HEK293 (cell line): ENCODE measurements at regions not wholly inside any gene's neighbourhood (a gene's known extent, or its start where the extent isn't known, plus 50 kb on each side); places are given as distances from the start of the nearest gene placed in this dataset.

Experiments
- CTCF ChIA-PET: fragments of 350-600 bp; formaldehyde crosslinking; extraction: SDS; loops from one replicate; lab custom pipeline; 2021; ENCODE audit warnings: antibody characterized with exemption; lab: Yijun Ruan, JAX
- POLR2A ChIA-PET: fragments of 300-600 bp; formaldehyde crosslinking; extraction: SDS; loops from one replicate; lab custom pipeline; 2020; ENCODE audit warnings: antibody characterized with exemption, inconsistent platforms; lab: Yijun Ruan, JAX
- H3K27ac ChIP-seq: fragments of 200-500 bp; sonication (Bioruptor generic); 2 replicates; pipeline ENCODE4 v1.5.1; 2014; ENCODE audit warnings: low read depth, low read length, control low read depth, inconsistent platforms; ENCODE audit errors: extremely low read depth
- H3K36me3 ChIP-seq, 2 experiments: fragments of 200-500 bp in 1 of 2; sonication (Bioruptor generic) in 1 of 2; 1 replicate in 1 of 2; 2 replicates in 1 of 2; pipeline ENCODE4 v1.5.1; 2014 to 2017; ENCODE audit warnings: inconsistent platforms in 2 of 2, low read length in 2 of 2; ENCODE audit not compliant: control insufficient read depth in 2 of 2, insufficient read depth in 1 of 2
- H3K4me1 ChIP-seq: fragments of 200-500 bp; sonication (Bioruptor generic); 2 replicates; pipeline ENCODE4 v1.5.1; 2014; ENCODE audit warnings: mild to moderate bottlenecking, low read length, inconsistent platforms; ENCODE audit not compliant: control insufficient read depth, insufficient read depth
- H3K4me3 ChIP-seq: 2 replicates; pipeline ENCODE4 v1.5.1; 2011; ENCODE audit warnings: low read depth, mild to moderate bottlenecking, control low read depth, low read length, moderate library complexity
- H3K9me3 ChIP-seq: fragments of 200-500 bp; sonication (Bioruptor generic); 2 replicates; pipeline ENCODE4 v1.5.1; 2014; ENCODE audit warnings: low read depth, low read length, inconsistent platforms; ENCODE audit not compliant: control insufficient read depth, insufficient read depth
- EGR2 ChIP-seq: fragments of 450-650 bp; formaldehyde crosslinking; IDR thresholded peaks from 2 replicates; pipeline ENCODE4 v1.5.1; 2016; ENCODE audit warnings: low read depth, missing biosample characterization, missing genetic modification characterization
- HIC1 ChIP-seq: fragments of 450-650 bp; formaldehyde crosslinking; IDR thresholded peaks from 2 replicates; pipeline ENCODE4 v1.5.1; 2016; ENCODE audit warnings: missing biosample characterization, missing genetic modification characterization
- KLF16 ChIP-seq: fragments of 450-650 bp; formaldehyde crosslinking; IDR thresholded peaks from 2 replicates; pipeline ENCODE4 v1.5.1; 2017; ENCODE audit warnings: missing biosample characterization, missing genetic modification characterization
- SCRT1 ChIP-seq: fragments of 450-650 bp; formaldehyde crosslinking; IDR thresholded peaks from 2 replicates; pipeline ENCODE4 v1.5.1; 2016; ENCODE audit warnings: missing biosample characterization, missing genetic modification characterization, borderline replicate concordance
- SP2 ChIP-seq: fragments of 450-650 bp; formaldehyde crosslinking; IDR thresholded peaks from 2 replicates; pipeline ENCODE4 v1.5.1; 2016; ENCODE audit warnings: missing biosample characterization, missing genetic modification characterization
- WT1 ChIP-seq: fragments of 450-650 bp; formaldehyde crosslinking; IDR thresholded peaks from 2 replicates; pipeline ENCODE4 v1.5.1; 2016; ENCODE audit warnings: missing biosample characterization, missing genetic modification characterization
- ZEB2 ChIP-seq: fragments of 450-650 bp; formaldehyde crosslinking; IDR thresholded peaks from 2 replicates; pipeline ENCODE4 v1.5.1; 2016; ENCODE audit warnings: missing biosample characterization, missing genetic modification characterization
- ZNF146 ChIP-seq: fragments of 450-650 bp; formaldehyde crosslinking; IDR thresholded peaks from 2 replicates; pipeline ENCODE4 v1.5.1; 2016; ENCODE audit warnings: missing biosample characterization, missing genetic modification characterization
- ZNF223 ChIP-seq: fragments of 450-650 bp; formaldehyde crosslinking; IDR thresholded peaks from 2 replicates; pipeline ENCODE4 v1.5.1; 2016; ENCODE audit warnings: missing biosample characterization, missing genetic modification characterization
- ZNF391 ChIP-seq: fragments of 450-650 bp; formaldehyde crosslinking; IDR thresholded peaks from 2 replicates; pipeline ENCODE4 v1.5.1; 2016; ENCODE audit warnings: low read depth, missing biosample characterization, missing genetic modification characterization, borderline replicate concordance
- ZNF433 ChIP-seq: fragments of 450-650 bp; formaldehyde crosslinking; IDR thresholded peaks from 2 replicates; pipeline ENCODE4 v1.5.1; 2016; ENCODE audit warnings: missing biosample characterization, missing genetic modification characterization, low read depth
- ZNF596 ChIP-seq: fragments of 450-650 bp; IDR thresholded peaks from 2 replicates; pipeline ENCODE4 v1.5.0; 2018; ENCODE audit warnings: missing biosample characterization, mild to moderate bottlenecking, missing genetic modification characterization, moderate library complexity
- ZNF623 ChIP-seq: fragments of 450-650 bp; formaldehyde crosslinking; IDR thresholded peaks from 2 replicates; pipeline ENCODE4 v1.5.1; 2016; ENCODE audit warnings: missing biosample characterization, missing genetic modification characterization
- ZNF626 ChIP-seq: fragments of 450-650 bp; sonication (Bioruptor Pico); formaldehyde crosslinking; IDR thresholded peaks from 2 replicates; pipeline ENCODE4 v1.5.1; 2018; ENCODE audit warnings: missing biosample characterization, missing genetic modification characterization, inconsistent platforms
- ZNF707 ChIP-seq: fragments of 450-650 bp; formaldehyde crosslinking; IDR thresholded peaks from 2 replicates; pipeline ENCODE4 v1.5.1; 2016; ENCODE audit warnings: missing biosample characterization, missing genetic modification characterization
- ZSCAN4 ChIP-seq: fragments of 450-650 bp; formaldehyde crosslinking; IDR thresholded peaks from 2 replicates; pipeline ENCODE4 v1.5.1; 2017; ENCODE audit warnings: missing biosample characterization, missing genetic modification characterization
- TF ChIP-seq, protein P1 (sequence below): fragments of 450-650 bp; formaldehyde crosslinking; IDR thresholded peaks from 2 replicates; pipeline ENCODE4 v1.5.1; 2016; ENCODE audit warnings: missing biosample characterization, missing genetic modification characterization
- TF ChIP-seq, protein P2 (sequence below): fragments of 450-650 bp; formaldehyde crosslinking; IDR thresholded peaks from 2 replicates; pipeline ENCODE4 v1.5.1; 2017; ENCODE audit warnings: missing biosample characterization, missing genetic modification characterization
- TF ChIP-seq, protein P3 (sequence below): fragments of 450-650 bp; formaldehyde crosslinking; conservative IDR thresholded peaks from 2 replicates; pipeline ENCODE4 v1.5.1; 2016; ENCODE audit warnings: low read depth, missing biosample characterization, missing genetic modification characterization

- H3K4me1 ChIP-seq, result no peaks in the 10 kb centered on the region
- no peak overlapping the region for H3K27ac ChIP-seq
- CTCF ChIA-PET, result no interaction called here
- H3K4me3 ChIP-seq, result no peak overlapping the region
- no peaks in the 10 kb centered on the region for H3K9me3 ChIP-seq
- no peak for TF ChIP-seq ZNF707 (tag by site-specific recombination)
- no peak for TF ChIP-seq WT1 (tag by site-specific recombination)
- no peak for TF ChIP-seq ZEB2 (tag by site-specific recombination)
- no peak for TF ChIP-seq EGR2 (tag by site-specific recombination)
- no peak for TF ChIP-seq ZNF391
- TF ChIP-seq HIC1 (tag by site-specific recombination), result no peak
- no peak for TF ChIP-seq ZNF596
- TF ChIP-seq, protein P1, sequence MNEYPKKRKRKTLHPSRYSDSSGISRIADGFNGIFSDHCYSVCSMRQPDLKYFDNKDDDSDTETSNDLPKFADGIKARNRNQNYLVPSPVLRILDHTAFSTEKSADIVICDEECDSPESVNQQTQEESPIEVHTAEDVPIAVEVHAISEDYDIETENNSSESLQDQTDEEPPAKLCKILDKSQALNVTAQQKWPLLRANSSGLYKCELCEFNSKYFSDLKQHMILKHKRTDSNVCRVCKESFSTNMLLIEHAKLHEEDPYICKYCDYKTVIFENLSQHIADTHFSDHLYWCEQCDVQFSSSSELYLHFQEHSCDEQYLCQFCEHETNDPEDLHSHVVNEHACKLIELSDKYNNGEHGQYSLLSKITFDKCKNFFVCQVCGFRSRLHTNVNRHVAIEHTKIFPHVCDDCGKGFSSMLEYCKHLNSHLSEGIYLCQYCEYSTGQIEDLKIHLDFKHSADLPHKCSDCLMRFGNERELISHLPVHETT (tag by site-specific recombination), result no peak
- TF ChIP-seq, protein P2, sequence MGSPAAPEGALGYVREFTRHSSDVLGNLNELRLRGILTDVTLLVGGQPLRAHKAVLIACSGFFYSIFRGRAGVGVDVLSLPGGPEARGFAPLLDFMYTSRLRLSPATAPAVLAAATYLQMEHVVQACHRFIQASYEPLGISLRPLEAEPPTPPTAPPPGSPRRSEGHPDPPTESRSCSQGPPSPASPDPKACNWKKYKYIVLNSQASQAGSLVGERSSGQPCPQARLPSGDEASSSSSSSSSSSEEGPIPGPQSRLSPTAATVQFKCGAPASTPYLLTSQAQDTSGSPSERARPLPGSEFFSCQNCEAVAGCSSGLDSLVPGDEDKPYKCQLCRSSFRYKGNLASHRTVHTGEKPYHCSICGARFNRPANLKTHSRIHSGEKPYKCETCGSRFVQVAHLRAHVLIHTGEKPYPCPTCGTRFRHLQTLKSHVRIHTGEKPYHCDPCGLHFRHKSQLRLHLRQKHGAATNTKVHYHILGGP, result no peak
- TF ChIP-seq ZNF223 (tag by site-specific recombination), result no peak
- TF ChIP-seq, protein P3, sequence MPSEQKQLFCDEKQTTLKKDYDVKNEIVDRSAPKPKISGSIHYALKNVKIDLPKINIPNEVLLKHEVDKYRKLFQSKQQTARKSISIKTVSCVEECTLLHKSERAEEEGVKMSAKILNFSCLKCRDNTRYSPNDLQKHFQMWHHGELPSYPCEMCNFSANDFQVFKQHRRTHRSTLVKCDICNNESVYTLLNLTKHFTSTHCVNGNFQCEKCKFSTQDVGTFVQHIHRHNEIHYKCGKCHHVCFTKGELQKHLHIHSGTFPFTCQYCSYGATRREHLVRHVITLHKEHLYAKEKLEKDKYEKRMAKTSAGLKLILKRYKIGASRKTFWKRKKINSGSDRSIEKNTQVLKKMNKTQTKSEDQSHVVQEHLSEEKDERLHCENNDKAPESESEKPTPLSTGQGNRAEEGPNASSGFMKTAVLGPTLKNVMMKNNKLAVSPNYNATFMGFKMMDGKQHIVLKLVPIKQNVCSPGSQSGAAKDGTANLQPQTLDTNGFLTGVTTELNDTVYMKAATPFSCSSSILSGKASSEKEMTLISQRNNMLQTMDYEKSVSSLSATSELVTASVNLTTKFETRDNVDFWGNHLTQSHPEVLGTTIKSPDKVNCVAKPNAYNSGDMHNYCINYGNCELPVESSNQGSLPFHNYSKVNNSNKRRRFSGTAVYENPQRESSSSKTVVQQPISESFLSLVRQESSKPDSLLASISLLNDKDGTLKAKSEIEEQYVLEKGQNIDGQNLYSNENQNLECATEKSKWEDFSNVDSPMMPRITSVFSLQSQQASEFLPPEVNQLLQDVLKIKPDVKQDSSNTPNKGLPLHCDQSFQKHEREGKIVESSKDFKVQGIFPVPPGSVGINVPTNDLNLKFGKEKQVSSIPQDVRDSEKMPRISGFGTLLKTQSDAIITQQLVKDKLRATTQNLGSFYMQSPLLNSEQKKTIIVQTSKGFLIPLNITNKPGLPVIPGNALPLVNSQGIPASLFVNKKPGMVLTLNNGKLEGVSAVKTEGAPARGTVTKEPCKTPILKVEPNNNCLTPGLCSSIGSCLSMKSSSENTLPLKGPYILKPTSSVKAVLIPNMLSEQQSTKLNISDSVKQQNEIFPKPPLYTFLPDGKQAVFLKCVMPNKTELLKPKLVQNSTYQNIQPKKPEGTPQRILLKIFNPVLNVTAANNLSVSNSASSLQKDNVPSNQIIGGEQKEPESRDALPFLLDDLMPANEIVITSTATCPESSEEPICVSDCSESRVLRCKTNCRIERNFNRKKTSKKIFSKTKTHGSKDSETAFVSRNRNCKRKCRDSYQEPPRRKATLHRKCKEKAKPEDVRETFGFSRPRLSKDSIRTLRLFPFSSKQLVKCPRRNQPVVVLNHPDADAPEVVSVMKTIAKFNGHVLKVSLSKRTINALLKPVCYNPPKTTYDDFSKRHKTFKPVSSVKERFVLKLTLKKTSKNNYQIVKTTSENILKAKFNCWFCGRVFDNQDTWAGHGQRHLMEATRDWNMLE (tag by site-specific recombination), result no peak
- TF ChIP-seq ZNF433, result no peak
- no peak for TF ChIP-seq ZNF623 (tag by site-specific recombination)
- TF ChIP-seq KLF16, result no peak
- no peak for TF ChIP-seq SCRT1
- no peak for TF ChIP-seq ZNF146 (tag by site-specific recombination)
- TF ChIP-seq ZSCAN4 (tag by site-specific recombination), result no peak
- TF ChIP-seq ZNF626 (tag by site-specific recombination), result no peak
- no peak for TF ChIP-seq SP2 (tag by site-specific recombination)
- TF ChIP-seq, all 188 proteins: peak for 0
- POLR2A ChIA-PET, result no interaction called here
- H3K36me3 ChIP-seq, result no peaks in the 10 kb centered on the region
Observed at GRCh38 chr4:35138449-35138848, 1105.9 kb downstream of the ARAP2 start.
